SK-N-SH treated with all-trans-retinoic acid at 6 μM for 48 hours (cell line): ENCODE measurements at regions not wholly inside any gene's neighbourhood (a gene's known extent, or its start where the extent isn't known, plus 50 kb on each side); places are given as distances from the start of the nearest gene placed in this dataset.

Experiments
- ARNTL ChIP-seq: fragments of 450-650 bp; formaldehyde crosslinking; IDR thresholded peaks from 2 replicates; pipeline ENCODE4 v1.5.0; 2020; ENCODE audit warnings: low read depth, mild to moderate bottlenecking, moderate library complexity, borderline replicate concordance
- BACH2 ChIP-seq: fragments of 250-450 bp; sonication (Bioruptor Pico); IDR thresholded peaks from 2 replicates; pipeline ENCODE4 v1.9.0; 2021; ENCODE audit warnings: mild to moderate bottlenecking, borderline replicate concordance
- CREB5 ChIP-seq: fragments of 250-450 bp; sonication (Bioruptor Pico); IDR thresholded peaks from 2 replicates; pipeline ENCODE4 v1.5.1; 2020; ENCODE audit warnings: low read depth, mild to moderate bottlenecking, moderate library complexity
- CSRNP3 ChIP-seq: fragments of 250-450 bp; sonication (Bioruptor Pico); IDR thresholded peaks from 2 replicates; pipeline ENCODE4 v1.5.1; 2021; ENCODE audit warnings: mild to moderate bottlenecking, moderate library complexity
- ESRRG ChIP-seq: fragments of 250-450 bp; sonication (Bioruptor Pico); IDR thresholded peaks from 2 replicates; pipeline ENCODE4 v1.6.1; 2021; ENCODE audit warnings: mild to moderate bottlenecking
- ISL1 ChIP-seq: fragments of 250-450 bp; sonication (Bioruptor Pico); IDR thresholded peaks from 2 replicates; pipeline ENCODE4 v2.1.2; 2022; ENCODE audit warnings: mild to moderate bottlenecking, moderate library complexity
- PATZ1 ChIP-seq: fragments of 250-450 bp; sonication (Bioruptor Pico); IDR thresholded peaks from 2 replicates; pipeline ENCODE4 v1.8.0; 2020; ENCODE audit warnings: mild to moderate bottlenecking, moderate library complexity, borderline replicate concordance
- RARB ChIP-seq: fragments of 250-450 bp; sonication (Bioruptor Pico); IDR thresholded peaks from 2 replicates; pipeline ENCODE4 v1.8.0; 2021; ENCODE audit warnings: mild to moderate bottlenecking, moderate library complexity
- SNAI2 ChIP-seq: fragments of 250-450 bp; sonication (Bioruptor Pico); IDR thresholded peaks from 2 replicates; pipeline ENCODE4 v1.5.0; 2020; ENCODE audit warnings: mild to moderate bottlenecking, moderate library complexity
- TCF4 ChIP-seq: fragments of 250-450 bp; sonication (Bioruptor Pico); IDR thresholded peaks from 2 replicates; pipeline ENCODE4 v1.8.0; 2021; ENCODE audit warnings: mild to moderate bottlenecking, moderate library complexity, borderline replicate concordance
- TOX ChIP-seq: fragments of 250-450 bp; sonication (Bioruptor Pico); IDR thresholded peaks from 2 replicates; pipeline ENCODE4 v1.8.0; 2021; ENCODE audit warnings: mild to moderate bottlenecking, moderate library complexity, borderline replicate concordance
- ZNF565 ChIP-seq: fragments of 450-650 bp; formaldehyde crosslinking; conservative IDR thresholded peaks from 2 replicates; pipeline ENCODE4 v1.5.0; 2020; ENCODE audit warnings: low read depth, mild to moderate bottlenecking, moderate library complexity
- ZNF8 ChIP-seq: fragments of 450-650 bp; formaldehyde crosslinking; IDR thresholded peaks from 2 replicates; pipeline ENCODE4 v1.5.0; 2020; ENCODE audit warnings: mild to moderate bottlenecking, moderate library complexity

- no peak for TF ChIP-seq TOX (CRISPR knock-in tag)
- TF ChIP-seq PATZ1 (CRISPR knock-in tag): no peak
- TF ChIP-seq ESRRG (CRISPR knock-in tag): no peak
- TF ChIP-seq TCF4 (CRISPR knock-in tag): no peak
- TF ChIP-seq BACH2 (CRISPR knock-in tag): no peak
- TF ChIP-seq ZNF565: no peak
- no peak for TF ChIP-seq ARNTL (CRISPR knock-in tag)
- TF ChIP-seq ZNF8 (CRISPR knock-in tag): no peak
- TF ChIP-seq ISL1: no peak
- TF ChIP-seq RARB (CRISPR knock-in tag): no peak
- no peak for TF ChIP-seq SNAI2 (CRISPR knock-in tag)
- TF ChIP-seq CREB5 (CRISPR knock-in tag): no peak
- no peak for TF ChIP-seq CSRNP3 (CRISPR knock-in tag)
Measured at GRCh38 chr6:149266659-149267058, 50.9 kb upstream of the TAB2 start.
